ENCODE measurements at regions not wholly inside any gene's neighbourhood (a gene's known extent, or its start where the extent isn't known, plus 50 kb on each side); places are given as distances from the start of the nearest gene placed in this dataset.

DNA sequence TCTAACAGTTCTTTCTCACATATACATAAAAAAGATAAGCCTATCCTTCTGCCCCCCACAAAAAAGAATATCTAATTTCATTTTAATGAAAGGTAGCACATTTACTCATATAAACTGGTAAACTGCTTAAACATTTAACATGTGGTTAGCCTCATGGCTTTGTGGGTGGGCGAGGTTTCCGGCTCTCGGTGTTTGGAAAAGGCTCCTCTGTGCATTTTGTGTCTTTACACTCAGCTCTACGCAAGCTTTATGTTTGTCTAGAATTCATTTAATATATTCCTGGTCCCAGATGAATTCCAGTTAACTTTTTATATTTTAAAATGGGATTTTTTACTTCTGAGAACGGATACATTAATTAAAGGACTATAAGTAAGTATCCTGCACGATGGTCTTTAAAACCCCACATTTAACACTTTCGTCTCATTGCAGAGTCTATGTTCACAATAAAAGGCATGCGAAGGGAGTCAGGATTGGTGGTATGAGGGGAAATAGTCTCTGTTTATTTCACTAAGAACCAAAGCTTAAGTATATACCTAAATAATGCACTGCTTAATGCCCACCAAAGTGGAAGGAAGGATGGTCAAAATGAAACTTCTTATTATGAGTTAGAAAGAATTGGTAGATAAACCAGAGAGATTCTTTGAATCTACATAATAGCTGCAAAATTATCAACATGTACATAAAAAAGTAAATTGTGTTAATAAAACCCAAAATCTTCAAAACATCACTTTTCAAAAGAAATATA, 197.2 kb downstream of the CRPPA start:
- Mint-ChIP-seq H3K4me3 (no peak overlapping the region), H3K4me1 (no peaks in the 10 kb centered on the region), H3K27me3 (ENCODE audit: insufficient read depth, low read depth, poor library complexity) (no peaks in the 10 kb centered on the region), H3K36me3 (ENCODE audit: low read depth) (no peaks in the 10 kb centered on the region), H3K27ac (no peak overlapping the region), H3K9me3 (peaks cover 3% of the 10 kb centered on the region; the same call in 1 of the 3 replicates)
- Histone ChIP-seq H3K4me2 (no peak overlapping the region), H3K79me2 (replicated peaks; ENCODE audit: insufficient read depth) (no peaks in the 10 kb centered on the region), H3F3A (replicated peaks; ENCODE audit: low read depth) (no peaks in the 10 kb centered on the region), H3K36me3 (ENCODE audit: insufficient read depth) (no peaks in the 10 kb centered on the region), H3K4me3 (no peak overlapping the region), H3K9me2 (ENCODE audit: insufficient read depth) (no peaks in the 10 kb centered on the region; the same call in 1 of the 2 replicates), H3K27me3 (ENCODE audit: insufficient read depth) (no peaks in the 10 kb centered on the region), H3K4me1 (ENCODE audit: insufficient read depth) (no peaks in the 10 kb centered on the region), H4K20me1 (replicated peaks; ENCODE audit: insufficient read depth) (no peaks in the 10 kb centered on the region), H2AFZ (no peak overlapping the region), H3K27ac (ENCODE audit: low read depth) (no peak overlapping the region)
- TF ChIP-seq, protein P1, sequence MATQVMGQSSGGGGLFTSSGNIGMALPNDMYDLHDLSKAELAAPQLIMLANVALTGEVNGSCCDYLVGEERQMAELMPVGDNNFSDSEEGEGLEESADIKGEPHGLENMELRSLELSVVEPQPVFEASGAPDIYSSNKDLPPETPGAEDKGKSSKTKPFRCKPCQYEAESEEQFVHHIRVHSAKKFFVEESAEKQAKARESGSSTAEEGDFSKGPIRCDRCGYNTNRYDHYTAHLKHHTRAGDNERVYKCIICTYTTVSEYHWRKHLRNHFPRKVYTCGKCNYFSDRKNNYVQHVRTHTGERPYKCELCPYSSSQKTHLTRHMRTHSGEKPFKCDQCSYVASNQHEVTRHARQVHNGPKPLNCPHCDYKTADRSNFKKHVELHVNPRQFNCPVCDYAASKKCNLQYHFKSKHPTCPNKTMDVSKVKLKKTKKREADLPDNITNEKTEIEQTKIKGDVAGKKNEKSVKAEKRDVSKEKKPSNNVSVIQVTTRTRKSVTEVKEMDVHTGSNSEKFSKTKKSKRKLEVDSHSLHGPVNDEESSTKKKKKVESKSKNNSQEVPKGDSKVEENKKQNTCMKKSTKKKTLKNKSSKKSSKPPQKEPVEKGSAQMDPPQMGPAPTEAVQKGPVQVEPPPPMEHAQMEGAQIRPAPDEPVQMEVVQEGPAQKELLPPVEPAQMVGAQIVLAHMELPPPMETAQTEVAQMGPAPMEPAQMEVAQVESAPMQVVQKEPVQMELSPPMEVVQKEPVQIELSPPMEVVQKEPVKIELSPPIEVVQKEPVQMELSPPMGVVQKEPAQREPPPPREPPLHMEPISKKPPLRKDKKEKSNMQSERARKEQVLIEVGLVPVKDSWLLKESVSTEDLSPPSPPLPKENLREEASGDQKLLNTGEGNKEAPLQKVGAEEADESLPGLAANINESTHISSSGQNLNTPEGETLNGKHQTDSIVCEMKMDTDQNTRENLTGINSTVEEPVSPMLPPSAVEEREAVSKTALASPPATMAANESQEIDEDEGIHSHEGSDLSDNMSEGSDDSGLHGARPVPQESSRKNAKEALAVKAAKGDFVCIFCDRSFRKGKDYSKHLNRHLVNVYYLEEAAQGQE (IDR thresholded peaks at IDR 0.05; ENCODE audit: unreplicated experiment) = no peak
- TF ChIP-seq POLR2AphosphoS5 (IDR thresholded peaks at IDR 0.05; ENCODE audit: low read depth) = no peak
- TF ChIP-seq, protein P2, sequence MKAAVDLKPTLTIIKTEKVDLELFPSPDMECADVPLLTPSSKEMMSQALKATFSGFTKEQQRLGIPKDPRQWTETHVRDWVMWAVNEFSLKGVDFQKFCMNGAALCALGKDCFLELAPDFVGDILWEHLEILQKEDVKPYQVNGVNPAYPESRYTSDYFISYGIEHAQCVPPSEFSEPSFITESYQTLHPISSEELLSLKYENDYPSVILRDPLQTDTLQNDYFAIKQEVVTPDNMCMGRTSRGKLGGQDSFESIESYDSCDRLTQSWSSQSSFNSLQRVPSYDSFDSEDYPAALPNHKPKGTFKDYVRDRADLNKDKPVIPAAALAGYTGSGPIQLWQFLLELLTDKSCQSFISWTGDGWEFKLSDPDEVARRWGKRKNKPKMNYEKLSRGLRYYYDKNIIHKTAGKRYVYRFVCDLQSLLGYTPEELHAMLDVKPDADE (IDR thresholded peaks at IDR 0.05) = no peak
- no peak for TF ChIP-seq CREB1 (CRISPR knock-in tag; IDR thresholded peaks at IDR 0.05; ENCODE audit: low read depth)
- no peak for TF ChIP-seq NANOG (IDR thresholded peaks at IDR 0.05; ENCODE audit: borderline replicate concordance)
- TF ChIP-seq, protein P3, sequence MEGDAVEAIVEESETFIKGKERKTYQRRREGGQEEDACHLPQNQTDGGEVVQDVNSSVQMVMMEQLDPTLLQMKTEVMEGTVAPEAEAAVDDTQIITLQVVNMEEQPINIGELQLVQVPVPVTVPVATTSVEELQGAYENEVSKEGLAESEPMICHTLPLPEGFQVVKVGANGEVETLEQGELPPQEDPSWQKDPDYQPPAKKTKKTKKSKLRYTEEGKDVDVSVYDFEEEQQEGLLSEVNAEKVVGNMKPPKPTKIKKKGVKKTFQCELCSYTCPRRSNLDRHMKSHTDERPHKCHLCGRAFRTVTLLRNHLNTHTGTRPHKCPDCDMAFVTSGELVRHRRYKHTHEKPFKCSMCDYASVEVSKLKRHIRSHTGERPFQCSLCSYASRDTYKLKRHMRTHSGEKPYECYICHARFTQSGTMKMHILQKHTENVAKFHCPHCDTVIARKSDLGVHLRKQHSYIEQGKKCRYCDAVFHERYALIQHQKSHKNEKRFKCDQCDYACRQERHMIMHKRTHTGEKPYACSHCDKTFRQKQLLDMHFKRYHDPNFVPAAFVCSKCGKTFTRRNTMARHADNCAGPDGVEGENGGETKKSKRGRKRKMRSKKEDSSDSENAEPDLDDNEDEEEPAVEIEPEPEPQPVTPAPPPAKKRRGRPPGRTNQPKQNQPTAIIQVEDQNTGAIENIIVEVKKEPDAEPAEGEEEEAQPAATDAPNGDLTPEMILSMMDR (conservative IDR thresholded peaks at IDR 0.05; ENCODE audit: low read depth in 2 of 2) = no peak
- no peak for TF ChIP-seq STAT1 (IDR thresholded peaks at IDR 0.05; ENCODE audit: unreplicated experiment)
- TF ChIP-seq EZH2 (IDR thresholded peaks at IDR 0.05; ENCODE audit: low read depth, unreplicated experiment) = no peak
- TF ChIP-seq JUNB (IDR thresholded peaks at IDR 0.05; ENCODE audit: unreplicated experiment) = no peak
- no peak for TF ChIP-seq ZNF331 (CRISPR knock-in tag; IDR thresholded peaks at IDR 0.05; ENCODE audit: low read depth)
- TF ChIP-seq, protein P4, sequence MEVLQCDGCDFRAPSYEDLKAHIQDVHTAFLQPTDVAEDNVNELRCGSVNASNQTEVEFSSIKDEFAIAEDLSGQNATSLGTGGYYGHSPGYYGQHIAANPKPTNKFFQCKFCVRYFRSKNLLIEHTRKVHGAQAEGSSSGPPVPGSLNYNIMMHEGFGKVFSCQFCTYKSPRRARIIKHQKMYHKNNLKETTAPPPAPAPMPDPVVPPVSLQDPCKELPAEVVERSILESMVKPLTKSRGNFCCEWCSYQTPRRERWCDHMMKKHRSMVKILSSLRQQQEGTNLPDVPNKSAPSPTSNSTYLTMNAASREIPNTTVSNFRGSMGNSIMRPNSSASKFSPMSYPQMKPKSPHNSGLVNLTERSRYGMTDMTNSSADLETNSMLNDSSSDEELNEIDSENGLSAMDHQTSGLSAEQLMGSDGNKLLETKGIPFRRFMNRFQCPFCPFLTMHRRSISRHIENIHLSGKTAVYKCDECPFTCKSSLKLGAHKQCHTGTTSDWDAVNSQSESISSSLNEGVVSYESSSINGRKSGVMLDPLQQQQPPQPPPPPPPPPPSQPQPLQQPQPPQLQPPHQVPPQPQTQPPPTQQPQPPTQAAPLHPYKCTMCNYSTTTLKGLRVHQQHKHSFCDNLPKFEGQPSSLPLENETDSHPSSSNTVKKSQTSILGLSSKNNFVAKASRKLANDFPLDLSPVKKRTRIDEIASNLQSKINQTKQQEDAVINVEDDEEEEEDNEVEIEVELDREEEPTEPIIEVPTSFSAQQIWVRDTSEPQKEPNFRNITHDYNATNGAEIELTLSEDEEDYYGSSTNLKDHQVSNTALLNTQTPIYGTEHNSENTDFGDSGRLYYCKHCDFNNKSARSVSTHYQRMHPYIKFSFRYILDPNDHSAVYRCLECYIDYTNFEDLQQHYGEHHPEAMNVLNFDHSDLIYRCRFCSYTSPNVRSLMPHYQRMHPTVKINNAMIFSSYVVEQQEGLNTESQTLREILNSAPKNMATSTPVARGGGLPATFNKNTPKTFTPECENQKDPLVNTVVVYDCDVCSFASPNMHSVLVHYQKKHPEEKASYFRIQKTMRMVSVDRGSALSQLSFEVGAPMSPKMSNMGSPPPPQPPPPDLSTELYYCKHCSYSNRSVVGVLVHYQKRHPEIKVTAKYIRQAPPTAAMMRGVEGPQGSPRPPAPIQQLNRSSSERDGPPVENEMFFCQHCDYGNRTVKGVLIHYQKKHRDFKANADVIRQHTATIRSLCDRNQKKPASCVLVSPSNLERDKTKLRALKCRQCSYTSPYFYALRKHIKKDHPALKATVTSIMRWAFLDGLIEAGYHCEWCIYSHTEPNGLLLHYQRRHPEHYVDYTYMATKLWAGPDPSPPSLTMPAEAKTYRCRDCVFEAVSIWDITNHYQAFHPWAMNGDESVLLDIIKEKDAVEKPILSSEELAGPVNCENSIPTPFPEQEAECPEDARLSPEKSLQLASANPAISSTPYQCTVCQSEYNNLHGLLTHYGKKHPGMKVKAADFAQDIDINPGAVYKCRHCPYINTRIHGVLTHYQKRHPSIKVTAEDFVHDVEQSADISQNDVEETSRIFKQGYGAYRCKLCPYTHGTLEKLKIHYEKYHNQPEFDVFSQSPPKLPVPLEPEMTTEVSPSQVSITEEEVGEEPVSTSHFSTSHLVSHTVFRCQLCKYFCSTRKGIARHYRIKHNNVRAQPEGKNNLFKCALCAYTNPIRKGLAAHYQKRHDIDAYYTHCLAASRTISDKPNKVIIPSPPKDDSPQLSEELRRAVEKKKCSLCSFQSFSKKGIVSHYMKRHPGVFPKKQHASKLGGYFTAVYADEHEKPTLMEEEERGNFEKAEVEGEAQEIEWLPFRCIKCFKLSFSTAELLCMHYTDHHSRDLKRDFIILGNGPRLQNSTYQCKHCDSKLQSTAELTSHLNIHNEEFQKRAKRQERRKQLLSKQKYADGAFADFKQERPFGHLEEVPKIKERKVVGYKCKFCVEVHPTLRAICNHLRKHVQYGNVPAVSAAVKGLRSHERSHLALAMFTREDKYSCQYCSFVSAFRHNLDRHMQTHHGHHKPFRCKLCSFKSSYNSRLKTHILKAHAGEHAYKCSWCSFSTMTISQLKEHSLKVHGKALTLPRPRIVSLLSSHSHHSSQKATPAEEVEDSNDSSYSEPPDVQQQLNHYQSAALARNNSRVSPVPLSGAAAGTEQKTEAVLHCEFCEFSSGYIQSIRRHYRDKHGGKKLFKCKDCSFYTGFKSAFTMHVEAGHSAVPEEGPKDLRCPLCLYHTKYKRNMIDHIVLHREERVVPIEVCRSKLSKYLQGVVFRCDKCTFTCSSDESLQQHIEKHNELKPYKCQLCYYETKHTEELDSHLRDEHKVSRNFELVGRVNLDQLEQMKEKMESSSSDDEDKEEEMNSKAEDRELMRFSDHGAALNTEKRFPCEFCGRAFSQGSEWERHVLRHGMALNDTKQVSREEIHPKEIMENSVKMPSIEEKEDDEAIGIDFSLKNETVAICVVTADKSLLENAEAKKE (CRISPR knock-in tag; IDR thresholded peaks at IDR 0.05) = no peak
- TF ChIP-seq ZNF114 (CRISPR knock-in tag; IDR thresholded peaks at IDR 0.05) = no peak
- TF ChIP-seq EZH2phosphoT487 (IDR thresholded peaks at IDR 0.05; ENCODE audit: unreplicated experiment) = no peak
- no peak for DNase-seq (ENCODE audit: low spot score)
- no peak for ATAC-seq

All from GM23338 (cell line).